Mesenchymal stem cell (in vitro differentiated cells and primary cell): ENCODE measurements at regions not wholly inside any gene's neighbourhood (a gene's known extent, or its start where the extent isn't known, plus 50 kb on each side); places are given as distances from the start of the nearest gene placed in this dataset.

Source experiments
- DNase-seq: peaks from one replicate; pipeline ENCODE4 v3.0.0-alpha.2; 2013
- H2AFZ ChIP-seq: one replicate; pipeline ENCODE4 v1.6.1; 2013; ENCODE audit warnings: low read depth, mild to moderate bottlenecking, control low read depth, inconsistent platforms, low read length, moderate library complexity
- H2AK5ac ChIP-seq: 2 replicates; pipeline ENCODE4 v1.6.1; 2013; ENCODE audit warnings: low read length, moderate library complexity, mild to moderate bottlenecking, inconsistent platforms; ENCODE audit not compliant: severe bottlenecking
- H2BK120ac ChIP-seq: one replicate; pipeline ENCODE4 v1.6.1; 2013; ENCODE audit warnings: low read depth, mild to moderate bottlenecking, inconsistent platforms, low read length, moderate library complexity
- H2BK12ac ChIP-seq, 2 experiments: one replicate each; pipeline ENCODE4 v1.6.1; 2013; ENCODE audit warnings: inconsistent platforms in 2 of 2, low read length in 2 of 2, mild to moderate bottlenecking in 2 of 2, moderate library complexity in 2 of 2, control low read depth in 1 of 2
- H2BK15ac ChIP-seq: one replicate; pipeline ENCODE4 v1.6.1; 2013; ENCODE audit warnings: mild to moderate bottlenecking, low read depth, inconsistent platforms; ENCODE audit not compliant: poor library complexity, severe bottlenecking
- H2BK5ac ChIP-seq: 2 replicates; pipeline ENCODE4 v1.6.1; 2013; ENCODE audit warnings: low read depth, mild to moderate bottlenecking, low read length, control low read depth, inconsistent platforms; ENCODE audit not compliant: poor library complexity, severe bottlenecking
- H3K14ac ChIP-seq, 2 experiments: one replicate each; pipeline ENCODE4 v1.6.1; 2013; ENCODE audit warnings: inconsistent platforms in 2 of 2, low read length in 2 of 2, control low read depth in 1 of 2, mild to moderate bottlenecking in 1 of 2, moderate library complexity in 1 of 2
- H3K18ac ChIP-seq, 2 experiments: one replicate each; pipeline ENCODE4 v1.6.1; 2013; ENCODE audit warnings: inconsistent platforms in 2 of 2, low read length in 2 of 2, control low read depth in 1 of 2, low read depth in 1 of 2, mild to moderate bottlenecking in 1 of 2
- H3K23ac ChIP-seq, 2 experiments: one replicate each; pipeline ENCODE4 v1.6.1; 2013; ENCODE audit warnings: inconsistent platforms in 2 of 2, low read length in 2 of 2, mild to moderate bottlenecking in 2 of 2, moderate library complexity in 2 of 2, control low read depth in 1 of 2
- H3K27ac ChIP-seq: 2 replicates; pipeline ENCODE4 v1.5.1; 2013; ENCODE audit warnings: mild to moderate bottlenecking, moderate library complexity, low read length, control low read depth, inconsistent platforms; ENCODE audit not compliant: poor library complexity, severe bottlenecking
- H3K27me3 ChIP-seq, 2 experiments: 2 replicates each; pipeline versions ENCODE4 v1.6.1 to v1.7.0; 2013; ENCODE audit warnings: low read length in 2 of 2, mild to moderate bottlenecking in 2 of 2, moderate library complexity in 2 of 2, control low read depth in 1 of 2, inconsistent platforms in 1 of 2; ENCODE audit not compliant: control insufficient read depth in 1 of 2, insufficient read depth in 1 of 2
- H3K36me3 ChIP-seq, 2 experiments: 2 replicates each; pipeline versions ENCODE4 v1.6.1 to v1.7.0; 2013; ENCODE audit warnings: low read length in 2 of 2, control low read depth in 1 of 2, inconsistent platforms in 1 of 2, low read depth in 1 of 2, mild to moderate bottlenecking in 1 of 2; ENCODE audit not compliant: insufficient read depth in 2 of 2, control insufficient read depth in 1 of 2
- H3K4ac ChIP-seq, 2 experiments: one replicate each; pipeline ENCODE4 v1.6.1; 2013; ENCODE audit warnings: inconsistent platforms in 2 of 2, low read length in 2 of 2, mild to moderate bottlenecking in 2 of 2, moderate library complexity in 2 of 2, control low read depth in 1 of 2, low read depth in 1 of 2
- H3K4me1 ChIP-seq: 2 replicates; pipeline ENCODE4 v1.6.1; 2013; ENCODE audit warnings: low read depth, low read length, control low read depth; ENCODE audit not compliant: control insufficient read depth, insufficient read depth
- H3K4me2 ChIP-seq: 2 replicates; pipeline ENCODE4 v1.6.1; 2013; ENCODE audit warnings: low read length, mild to moderate bottlenecking, inconsistent platforms; ENCODE audit not compliant: poor library complexity, severe bottlenecking
- H3K4me3 ChIP-seq, 2 experiments: 2 replicates each; pipeline versions ENCODE4 v1.5.1 to v1.7.0; 2013; ENCODE audit warnings: low read length in 2 of 2, mild to moderate bottlenecking in 2 of 2, control low read depth in 1 of 2, low read depth in 1 of 2; ENCODE audit not compliant: insufficient read depth in 1 of 2
- H3K79me1 ChIP-seq: replicated peaks from 2 replicates; pipeline ENCODE4 v1.6.1; 2013; ENCODE audit warnings: mild to moderate bottlenecking, control low read depth, low read length, inconsistent platforms; ENCODE audit not compliant: poor library complexity, severe bottlenecking
- H3K9ac ChIP-seq: 2 replicates; pipeline ENCODE4 v1.7.0; 2013; ENCODE audit warnings: mild to moderate bottlenecking, low read length, moderate library complexity
- H3K9me3 ChIP-seq: 2 replicates; pipeline ENCODE4 v1.7.0; 2013; ENCODE audit warnings: mild to moderate bottlenecking, low read length; ENCODE audit not compliant: control insufficient read depth
- H4K8ac ChIP-seq: one replicate; pipeline ENCODE4 v1.6.1; 2013; ENCODE audit warnings: inconsistent platforms, mild to moderate bottlenecking, low read length, moderate library complexity
- H4K91ac ChIP-seq: one replicate; pipeline ENCODE4 v1.6.1; 2013; ENCODE audit warnings: mild to moderate bottlenecking, low read length, inconsistent platforms
- WGBS: methylation state at CpG from one replicate; pipeline ENCODE4 v1.1.7; 2013; ENCODE audit warnings: mixed read lengths; 5-methylcytosine and 5-hydroxymethylcytosine counted together

DNA sequence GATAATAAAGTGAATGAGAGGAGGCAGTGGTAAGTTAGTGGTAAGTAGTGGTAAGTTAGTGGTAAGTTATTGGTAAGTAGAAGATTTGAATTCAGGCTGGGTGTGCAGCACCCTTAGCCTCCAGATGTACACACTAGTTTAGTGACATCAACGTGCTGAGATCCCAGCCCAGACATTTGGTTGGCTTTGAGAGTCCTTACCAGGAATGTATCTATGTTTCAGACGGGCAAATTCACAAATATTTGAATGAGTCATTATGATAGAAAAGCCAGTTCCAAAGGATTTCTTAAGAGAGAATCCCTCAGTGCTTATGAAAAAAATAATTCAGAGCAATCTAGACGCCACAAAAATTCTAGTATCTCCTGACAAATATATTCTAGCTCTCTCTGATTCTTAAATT, 70.0 kb downstream of the ARL4A start:
- H3K4ac ChIP-seq: no peak overlapping the region
- H3K36me3 ChIP-seq: no peaks in the 10 kb centered on the region
- no peak overlapping the region for H2AFZ ChIP-seq
- H2BK5ac ChIP-seq: no peak overlapping the region
- H3K79me1 ChIP-seq: no peaks in the 10 kb centered on the region
- H3K27ac ChIP-seq: no peak overlapping the region
- no peak overlapping the region for H2BK120ac ChIP-seq
- no peaks in the 10 kb centered on the region for H3K4me1 ChIP-seq
- no peak overlapping the region for H2AK5ac ChIP-seq
- H2BK12ac ChIP-seq: no peak overlapping the region
- H3K4me3 ChIP-seq: no peak overlapping the region
- no peak overlapping the region for H4K91ac ChIP-seq
- no peak overlapping the region for H2BK15ac ChIP-seq
- no peak overlapping the region for H4K8ac ChIP-seq
- peak overlapping the region; percentile 53 for H3K9ac ChIP-seq
- no peaks in the 10 kb centered on the region for H3K27me3 ChIP-seq
- 100% methylated on average over 1 of the region's 3 CpGs for WGBS
- no peak overlapping the region for H3K23ac ChIP-seq
- H3K18ac ChIP-seq: no peak overlapping the region
- H3K4me2 ChIP-seq: no peak overlapping the region
- H3K14ac ChIP-seq: no peak overlapping the region
- DNase-seq: peak; percentile 60
- H3K9me3 ChIP-seq: no peaks in the 10 kb centered on the region

GRCh38 chr7:12759151-12759550, 71.7 kb downstream of the ARL4A start:
- Histone ChIP-seq H2AK5ac (no peak overlapping the region), H2BK12ac (no peak overlapping the region), H3K9ac (no peak overlapping the region), H3K14ac (no peak overlapping the region), H2BK15ac (no peak overlapping the region), H3K4me3 (no peak overlapping the region), H3K36me3 (no peaks in the 10 kb centered on the region), H3K9me3 (no peaks in the 10 kb centered on the region), H4K8ac (no peak overlapping the region), H3K23ac (no peak overlapping the region), H2BK5ac (no peak overlapping the region), H3K4ac (no peak overlapping the region), H4K91ac (no peak overlapping the region), H3K79me1 (no peaks in the 10 kb centered on the region), H2BK120ac (no peak overlapping the region), H3K4me1 (no peaks in the 10 kb centered on the region), H2AFZ (no peak overlapping the region), H3K27ac (no peak overlapping the region), H3K4me2 (no peak overlapping the region), H3K27me3 (no peaks in the 10 kb centered on the region), H3K18ac (no peak overlapping the region)
- 100% methylated on average over 1 of the region's 1 CpG for WGBS
- DNase-seq: peak; percentile 53

GRCh38 chr7:12761111-12761510, 73.7 kb downstream of the ARL4A start:
- no peak overlapping the region for H2BK12ac ChIP-seq
- 98% methylated on average over 4 of the region's 4 CpGs for WGBS
- no peak overlapping the region for H3K23ac ChIP-seq
- no peak overlapping the region for H2BK120ac ChIP-seq
- no peaks in the 10 kb centered on the region for H3K4me1 ChIP-seq
- DNase-seq: no peak
- no peak overlapping the region for H4K91ac ChIP-seq
- H3K9me3 ChIP-seq: no peaks in the 10 kb centered on the region
- no peak overlapping the region for H2BK15ac ChIP-seq
- H2AK5ac ChIP-seq: no peak overlapping the region
- no peak overlapping the region for H3K27ac ChIP-seq
- no peak overlapping the region for H4K8ac ChIP-seq
- no peaks in the 10 kb centered on the region for H3K36me3 ChIP-seq
- no peaks in the 10 kb centered on the region for H3K27me3 ChIP-seq
- no peak overlapping the region for H2BK5ac ChIP-seq
- no peak overlapping the region for H3K4ac ChIP-seq
- H2AFZ ChIP-seq: no peak overlapping the region
- H3K79me1 ChIP-seq: no peaks in the 10 kb centered on the region
- no peak overlapping the region for H3K4me2 ChIP-seq
- no peak overlapping the region for H3K18ac ChIP-seq
- no peak overlapping the region for H3K14ac ChIP-seq
- no peak overlapping the region for H3K4me3 ChIP-seq
- H3K9ac ChIP-seq: no peak overlapping the region

- Histone ChIP-seq H4K8ac (no peak overlapping the region), H3K4ac (no peak overlapping the region), H3K18ac (no peak overlapping the region), H3K4me1 (no peaks in the 10 kb centered on the region), H3K23ac (no peak overlapping the region), H2BK12ac (no peak overlapping the region), H3K14ac (no peak overlapping the region), H2BK15ac (no peak overlapping the region), H2BK5ac (no peak overlapping the region), H3K79me1 (no peaks in the 10 kb centered on the region), H3K9me3 (no peaks in the 10 kb centered on the region), H3K27me3 (no peaks in the 10 kb centered on the region), H3K9ac (no peak overlapping the region), H3K27ac (no peak overlapping the region), H3K4me2 (no peak overlapping the region), H2AFZ (no peak overlapping the region), H2AK5ac (no peak overlapping the region), H3K4me3 (no peak overlapping the region), H4K91ac (no peak overlapping the region), H2BK120ac (no peak overlapping the region), H3K36me3 (no peaks in the 10 kb centered on the region)
- DNase-seq: no peak
- WGBS: 89% methylated on average over 4 of the region's 4 CpGs
Observed at GRCh38 chr7:12761691-12762090, 74.3 kb downstream of the ARL4A start.
